ENCODE measurements at regions not wholly inside any gene's neighbourhood (a gene's known extent, or its start where the extent isn't known, plus 50 kb on each side); places are given as distances from the start of the nearest gene placed in this dataset.

DNA sequence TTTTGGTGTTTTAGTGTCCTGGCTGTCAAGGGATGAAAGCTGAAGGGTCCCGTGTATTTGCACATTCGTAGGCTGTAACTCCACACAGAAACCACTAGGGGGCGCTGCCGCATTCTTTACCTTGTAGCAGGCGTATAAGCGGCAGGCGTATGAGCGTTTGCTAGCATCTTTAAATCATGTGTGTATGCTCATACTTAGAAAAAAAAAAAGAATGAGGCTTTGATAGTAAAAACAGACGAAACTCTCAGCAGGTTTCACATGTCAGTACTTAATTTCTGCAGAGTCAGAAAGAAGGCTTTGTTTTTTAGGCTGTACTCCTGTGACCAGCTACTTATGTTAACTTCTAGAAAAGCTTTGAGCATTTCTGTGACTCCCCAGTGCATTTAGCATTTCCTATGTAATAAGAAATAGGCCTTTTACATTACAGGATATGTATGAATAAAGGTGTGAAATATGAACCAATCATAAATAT, 218.8 kb upstream of the ADAMTSL1 start:
- intact Hi-C loops (cut with DNase I; ENCODE audit: low total_unique reads), result loop anchor here (5.0 kb wide), 1 partner anchor 772 kb away; no protein-coding TSS in a partner anchor
- 1 to 2% methylated on average over 9 of the region's 9 CpGs for WGBS, 2 donors
- H3K4me3 ChIP-seq (ENCODE audit: low read depth, poor library complexity, severe bottlenecking), result no peak overlapping the region
- TF ChIP-seq, protein P1, sequence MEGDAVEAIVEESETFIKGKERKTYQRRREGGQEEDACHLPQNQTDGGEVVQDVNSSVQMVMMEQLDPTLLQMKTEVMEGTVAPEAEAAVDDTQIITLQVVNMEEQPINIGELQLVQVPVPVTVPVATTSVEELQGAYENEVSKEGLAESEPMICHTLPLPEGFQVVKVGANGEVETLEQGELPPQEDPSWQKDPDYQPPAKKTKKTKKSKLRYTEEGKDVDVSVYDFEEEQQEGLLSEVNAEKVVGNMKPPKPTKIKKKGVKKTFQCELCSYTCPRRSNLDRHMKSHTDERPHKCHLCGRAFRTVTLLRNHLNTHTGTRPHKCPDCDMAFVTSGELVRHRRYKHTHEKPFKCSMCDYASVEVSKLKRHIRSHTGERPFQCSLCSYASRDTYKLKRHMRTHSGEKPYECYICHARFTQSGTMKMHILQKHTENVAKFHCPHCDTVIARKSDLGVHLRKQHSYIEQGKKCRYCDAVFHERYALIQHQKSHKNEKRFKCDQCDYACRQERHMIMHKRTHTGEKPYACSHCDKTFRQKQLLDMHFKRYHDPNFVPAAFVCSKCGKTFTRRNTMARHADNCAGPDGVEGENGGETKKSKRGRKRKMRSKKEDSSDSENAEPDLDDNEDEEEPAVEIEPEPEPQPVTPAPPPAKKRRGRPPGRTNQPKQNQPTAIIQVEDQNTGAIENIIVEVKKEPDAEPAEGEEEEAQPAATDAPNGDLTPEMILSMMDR (IDR thresholded peaks at IDR 0.05), result peak in 1 of 3 donors; percentile 54
- TF ChIP-seq POLR2A (IDR thresholded peaks at IDR 0.05), result no peak
- DNase-seq (ENCODE audit: low spot score in 2 of 2), result peak; percentile 59 to 96

DNA sequence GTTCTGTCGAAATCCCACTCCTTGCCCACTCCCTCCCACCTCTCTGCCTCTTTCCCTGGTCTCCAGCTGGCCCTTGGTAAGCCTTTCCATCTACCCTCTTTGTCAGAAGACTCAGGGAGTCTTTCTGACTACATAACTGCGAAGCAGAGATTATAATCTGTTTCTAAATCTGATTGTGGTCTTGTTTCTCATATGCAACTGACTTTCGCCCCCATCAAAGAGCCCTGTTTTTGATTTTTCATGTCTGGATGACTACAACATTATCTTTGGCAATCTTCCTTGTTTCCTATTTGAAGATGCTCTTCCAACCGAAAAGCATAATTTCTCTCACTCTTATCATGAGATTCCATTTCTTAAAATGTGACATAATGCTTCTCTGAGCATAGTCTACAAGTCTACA, 218.2 kb upstream of the ADAMTSL1 start:
- no peak overlapping the region for H3K4me3 ChIP-seq (ENCODE audit: low read depth, poor library complexity, severe bottlenecking)
- DNase-seq (ENCODE audit: low spot score in 2 of 2), result no peak
- no peak for TF ChIP-seq POLR2A (IDR thresholded peaks at IDR 0.05)
- TF ChIP-seq, protein P1 (IDR thresholded peaks at IDR 0.05), result no peak
- 45 to 46% methylated on average over 4 of the region's 4 CpGs for WGBS, 2 donors
- intact Hi-C loops (cut with DNase I; ENCODE audit: low total_unique reads), result loop anchor here (5.0 kb wide), 1 partner anchor 772 kb away; no protein-coding TSS in a partner anchor

DNA sequence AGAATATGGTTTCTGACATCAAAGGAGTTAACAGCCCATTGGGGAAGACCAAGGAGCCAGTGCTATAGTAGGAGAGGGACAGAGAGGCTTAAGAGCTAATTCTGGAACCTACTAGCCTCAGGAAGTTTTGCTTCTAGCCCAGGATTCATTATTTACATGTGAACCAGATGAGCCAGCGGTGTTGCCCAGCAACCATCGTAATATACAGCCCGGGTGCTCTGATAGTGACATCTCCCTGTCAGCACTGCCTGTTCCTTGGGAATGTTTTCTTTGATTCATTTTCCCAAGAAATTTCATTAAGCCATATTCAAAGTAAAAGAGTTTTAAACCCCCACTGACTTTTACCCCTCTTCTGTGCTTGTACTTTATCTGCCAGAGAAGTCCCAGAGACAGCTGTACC, 217.4 kb upstream of the ADAMTSL1 start:
- TF ChIP-seq, protein P1 (IDR thresholded peaks at IDR 0.05), result no peak
- TF ChIP-seq POLR2A (IDR thresholded peaks at IDR 0.05), result no peak
- intact Hi-C loops (cut with DNase I; ENCODE audit: low total_unique reads), result loop anchor here (5.0 kb wide), 1 partner anchor 771 kb away; no protein-coding TSS in a partner anchor
- DNase-seq (ENCODE audit: low spot score in 2 of 2), result no peak
- 46 to 51% methylated on average over 3 of the region's 3 CpGs for WGBS, 2 donors
- H3K4me3 ChIP-seq (ENCODE audit: low read depth, poor library complexity, severe bottlenecking), result no peak overlapping the region

DNA sequence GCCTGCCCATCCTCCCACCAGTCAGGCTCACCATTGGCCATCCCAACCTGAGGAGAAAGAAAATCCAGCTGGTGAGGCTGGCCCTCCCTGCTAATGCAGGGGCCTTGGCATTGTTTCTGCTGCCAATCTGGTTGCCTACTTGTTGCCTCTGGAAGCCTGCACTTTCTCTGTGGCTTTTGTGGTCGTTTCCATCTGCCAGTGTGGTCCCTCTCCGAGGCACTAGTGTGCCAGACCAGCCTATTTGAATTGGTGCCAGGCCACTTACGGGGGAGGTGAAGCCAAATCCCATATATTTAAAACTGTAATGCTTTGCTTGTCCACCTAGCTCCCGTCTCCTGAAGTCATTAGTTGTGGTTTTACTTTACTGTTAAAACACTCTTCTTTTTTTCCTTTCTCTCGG, 213.4 kb upstream of the ADAMTSL1 start:
- H3K4me3 ChIP-seq (ENCODE audit: low read depth, poor library complexity, severe bottlenecking), result no peak overlapping the region
- intact Hi-C loops (cut with DNase I; ENCODE audit: low total_unique reads), result no loop called here
- no peak for TF ChIP-seq POLR2A (IDR thresholded peaks at IDR 0.05)
- TF ChIP-seq, protein P1 (IDR thresholded peaks at IDR 0.05), result no peak
- DNase-seq (ENCODE audit: low spot score in 2 of 2), result no peak
- WGBS, 2 donors, result 50 to 63% methylated on average over 5 of the region's 5 CpGs

DNA sequence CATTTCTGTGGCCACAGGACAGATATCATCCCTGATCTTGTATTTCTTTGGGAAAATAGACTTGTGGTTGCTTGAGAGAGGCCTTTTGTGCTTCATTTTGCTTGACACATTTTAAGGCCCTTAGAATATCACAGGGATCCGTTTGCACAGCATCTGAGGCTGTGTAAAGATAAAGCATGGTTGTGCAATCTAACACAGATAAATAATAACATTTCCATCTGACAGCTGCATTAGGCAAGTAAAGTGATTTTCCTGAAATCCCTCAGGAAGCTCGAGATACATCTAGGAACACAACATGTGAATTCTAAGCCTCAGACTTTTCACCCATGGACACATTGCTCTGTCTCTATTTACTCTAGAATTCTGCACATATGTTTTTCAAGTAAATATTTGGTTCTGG, 212.8 kb upstream of the ADAMTSL1 start:
- TF ChIP-seq POLR2A (IDR thresholded peaks at IDR 0.05), result no peak
- TF ChIP-seq, protein P1 (IDR thresholded peaks at IDR 0.05), result no peak
- intact Hi-C loops (cut with DNase I; ENCODE audit: low total_unique reads), result no loop called here
- no peak for DNase-seq (ENCODE audit: low spot score in 2 of 2)
- H3K4me3 ChIP-seq (ENCODE audit: low read depth, poor library complexity, severe bottlenecking), result no peak overlapping the region
- WGBS, 2 donors, result 58 to 76% methylated on average over 2 of the region's 2 CpGs

DNA sequence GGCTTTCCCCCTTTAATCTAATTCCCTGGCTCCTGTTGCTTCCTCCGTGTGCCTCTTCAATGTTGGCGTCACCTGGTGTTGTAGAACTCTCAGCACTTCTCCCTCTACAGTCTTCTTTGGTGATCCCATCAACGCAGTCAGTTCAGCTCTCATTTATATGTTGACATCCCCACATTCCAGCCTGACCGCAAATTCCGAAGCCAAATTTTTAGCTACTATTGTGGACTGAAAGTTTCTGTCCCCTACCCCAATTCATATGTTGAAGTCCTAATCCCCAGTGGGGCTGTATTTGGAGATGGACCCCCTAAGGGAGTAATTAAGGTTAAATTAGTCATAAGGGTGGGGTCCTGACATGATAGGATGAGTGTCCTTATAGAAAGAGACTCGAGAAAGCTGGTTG, 210.6 kb upstream of the ADAMTSL1 start:
- no peak overlapping the region for H3K4me3 ChIP-seq (ENCODE audit: low read depth, poor library complexity, severe bottlenecking)
- TF ChIP-seq, protein P1 (IDR thresholded peaks at IDR 0.05), result no peak
- no peak for TF ChIP-seq POLR2A (IDR thresholded peaks at IDR 0.05)
- DNase-seq (ENCODE audit: low spot score in 2 of 2), result no peak
- intact Hi-C loops (cut with DNase I; ENCODE audit: low total_unique reads), result no loop called here
- 89 to 91% methylated on average over 6 of the region's 6 CpGs for WGBS, 2 donors
